ENCODE measurements at regions not wholly inside any gene's neighbourhood (a gene's known extent, or its start where the extent isn't known, plus 50 kb on each side); places are given as distances from the start of the nearest gene placed in this dataset.

DNA sequence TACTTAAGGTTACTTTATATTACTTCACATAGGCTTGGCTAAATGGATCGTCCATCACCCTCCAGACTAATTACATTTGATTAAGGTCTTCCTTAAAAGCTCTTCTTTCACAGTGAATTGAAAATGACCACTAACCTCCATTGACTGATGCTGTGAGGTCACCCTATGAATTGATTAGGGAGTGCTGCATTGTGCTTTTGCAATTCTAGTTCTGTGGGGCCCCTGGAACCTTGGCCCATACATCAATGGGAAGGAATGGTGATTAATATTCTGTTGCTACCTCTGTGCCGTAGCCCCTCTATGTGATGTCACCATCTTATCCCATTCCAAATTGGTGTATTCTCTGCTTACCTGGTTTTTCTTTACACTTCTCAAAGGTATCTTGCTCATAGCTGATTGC, 682.2 kb downstream of the SQOR start:
- DNase-seq (ENCODE audit: insufficient read length, low spot score) (no peak), FAIRE-seq (no peak)
- TF ChIP-seq, protein P1, sequence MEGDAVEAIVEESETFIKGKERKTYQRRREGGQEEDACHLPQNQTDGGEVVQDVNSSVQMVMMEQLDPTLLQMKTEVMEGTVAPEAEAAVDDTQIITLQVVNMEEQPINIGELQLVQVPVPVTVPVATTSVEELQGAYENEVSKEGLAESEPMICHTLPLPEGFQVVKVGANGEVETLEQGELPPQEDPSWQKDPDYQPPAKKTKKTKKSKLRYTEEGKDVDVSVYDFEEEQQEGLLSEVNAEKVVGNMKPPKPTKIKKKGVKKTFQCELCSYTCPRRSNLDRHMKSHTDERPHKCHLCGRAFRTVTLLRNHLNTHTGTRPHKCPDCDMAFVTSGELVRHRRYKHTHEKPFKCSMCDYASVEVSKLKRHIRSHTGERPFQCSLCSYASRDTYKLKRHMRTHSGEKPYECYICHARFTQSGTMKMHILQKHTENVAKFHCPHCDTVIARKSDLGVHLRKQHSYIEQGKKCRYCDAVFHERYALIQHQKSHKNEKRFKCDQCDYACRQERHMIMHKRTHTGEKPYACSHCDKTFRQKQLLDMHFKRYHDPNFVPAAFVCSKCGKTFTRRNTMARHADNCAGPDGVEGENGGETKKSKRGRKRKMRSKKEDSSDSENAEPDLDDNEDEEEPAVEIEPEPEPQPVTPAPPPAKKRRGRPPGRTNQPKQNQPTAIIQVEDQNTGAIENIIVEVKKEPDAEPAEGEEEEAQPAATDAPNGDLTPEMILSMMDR (IDR thresholded peaks at IDR 0.05; ENCODE audit: insufficient read depth, missing control alignments) = no peak

DNA sequence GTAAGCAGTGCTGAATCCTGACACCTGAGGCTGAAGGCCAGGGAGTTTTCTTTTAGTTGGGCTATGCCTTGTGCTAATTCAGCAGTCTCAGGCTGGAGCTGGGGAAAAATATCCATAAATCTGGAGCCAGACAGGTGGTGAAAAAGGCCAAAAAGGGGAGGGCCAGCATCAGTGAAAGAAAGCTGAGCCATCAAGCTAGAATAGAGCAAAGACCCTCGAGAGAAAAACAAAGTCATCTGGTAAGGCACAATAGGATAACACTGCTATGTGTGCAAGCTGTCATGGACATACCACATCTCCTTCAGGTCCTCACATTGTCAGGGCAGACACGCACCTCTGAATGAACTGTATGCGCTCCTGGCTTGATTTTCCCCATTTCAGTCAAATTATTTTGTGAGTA, 687.9 kb downstream of the SQOR start:
- TF ChIP-seq, protein P1 (IDR thresholded peaks at IDR 0.05; ENCODE audit: insufficient read depth, missing control alignments) = no peak
- FAIRE-seq (no peak), DNase-seq (ENCODE audit: insufficient read length, low spot score) (no peak)

DNA sequence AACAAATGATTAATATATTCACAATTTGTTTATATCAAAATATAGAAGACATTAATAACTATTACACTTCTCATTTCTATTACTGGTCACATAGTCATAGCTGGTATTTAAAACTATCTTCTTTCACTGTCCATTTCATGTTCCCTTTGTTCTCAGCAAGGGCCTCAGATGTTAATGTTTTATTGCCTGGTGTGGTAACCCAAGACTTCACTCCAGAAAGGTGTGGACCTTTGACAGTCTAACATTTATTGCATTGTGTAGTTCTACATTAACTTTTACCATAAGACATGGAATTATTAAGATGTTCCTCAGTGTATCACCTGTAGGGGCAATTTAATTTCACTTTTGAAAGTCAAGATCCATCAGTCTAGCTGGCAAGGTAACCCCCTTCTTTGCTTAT, 691.3 kb downstream of the SQOR start:
- TF ChIP-seq, protein P1 (IDR thresholded peaks at IDR 0.05; ENCODE audit: insufficient read depth, missing control alignments) = no peak
- no peak for DNase-seq (ENCODE audit: insufficient read length, low spot score)
- no peak for FAIRE-seq

DNA sequence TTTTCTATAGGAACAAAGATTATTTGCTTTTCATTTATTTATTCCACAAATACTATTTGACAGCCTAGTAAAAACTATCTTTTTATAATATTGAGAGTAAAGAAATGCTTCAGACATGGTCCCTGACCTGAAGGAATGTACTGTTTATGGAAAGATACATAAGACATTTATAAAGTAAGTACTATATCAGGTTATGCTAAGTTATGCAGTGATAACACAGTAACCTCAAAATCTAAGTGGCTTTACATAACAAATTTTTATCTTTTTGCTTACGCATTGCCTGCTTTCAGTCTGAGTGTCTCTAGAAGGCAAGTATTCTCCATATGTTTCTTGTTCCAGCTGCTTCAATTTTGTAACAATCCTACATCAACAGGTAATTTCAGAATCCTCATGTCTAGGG, 694.0 kb downstream of the SQOR start:
- DNase-seq (ENCODE audit: insufficient read length, low spot score) (no peak), FAIRE-seq (no peak)
- TF ChIP-seq, protein P1 (IDR thresholded peaks at IDR 0.05; ENCODE audit: insufficient read depth, missing control alignments) = no peak

DNA sequence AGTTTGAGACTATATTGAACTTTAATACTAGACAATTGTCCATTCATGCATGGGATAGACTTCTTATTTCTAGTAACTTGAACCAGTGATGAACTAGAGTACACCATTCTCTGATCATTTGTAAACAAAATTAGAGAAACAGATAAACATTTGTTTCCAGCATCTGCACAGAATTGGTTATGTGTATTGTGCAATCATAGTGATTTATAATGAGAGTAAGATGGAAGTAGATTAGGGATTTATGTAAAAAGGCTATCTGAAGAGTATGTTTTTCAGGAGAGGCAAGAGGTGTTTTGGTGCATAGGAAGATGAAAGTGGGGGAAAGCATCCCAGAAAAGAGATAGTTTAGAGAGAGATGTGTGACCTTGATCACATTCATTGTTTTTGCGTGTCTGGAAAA, 695.0 kb downstream of the SQOR start:
- DNase-seq (ENCODE audit: insufficient read length, low spot score) (no peak), FAIRE-seq (no peak)
- TF ChIP-seq, protein P1 (IDR thresholded peaks at IDR 0.05; ENCODE audit: insufficient read depth, missing control alignments) = no peak

DNA sequence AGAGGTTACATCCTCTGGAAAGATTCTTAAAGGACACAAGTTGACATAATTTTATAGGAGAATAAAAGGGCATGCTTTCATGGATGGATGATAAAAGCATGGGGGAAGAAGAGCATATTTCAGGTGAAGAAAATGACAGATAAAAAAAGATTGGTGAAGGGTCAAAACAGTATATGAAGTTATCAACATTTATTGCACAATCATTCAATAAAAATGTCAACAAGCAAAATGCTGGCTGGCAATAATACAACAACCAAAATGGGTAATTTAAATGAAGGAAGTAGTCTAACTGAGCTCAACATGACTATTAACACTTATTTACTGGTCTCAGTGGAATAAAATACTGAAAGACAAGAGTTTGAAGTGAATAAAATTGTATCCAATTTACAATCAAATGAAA, 696.7 kb downstream of the SQOR start:
- TF ChIP-seq, protein P1 (IDR thresholded peaks at IDR 0.05; ENCODE audit: insufficient read depth, missing control alignments) = no peak
- DNase-seq (ENCODE audit: insufficient read length, low spot score) (no peak), FAIRE-seq (no peak)

DNA sequence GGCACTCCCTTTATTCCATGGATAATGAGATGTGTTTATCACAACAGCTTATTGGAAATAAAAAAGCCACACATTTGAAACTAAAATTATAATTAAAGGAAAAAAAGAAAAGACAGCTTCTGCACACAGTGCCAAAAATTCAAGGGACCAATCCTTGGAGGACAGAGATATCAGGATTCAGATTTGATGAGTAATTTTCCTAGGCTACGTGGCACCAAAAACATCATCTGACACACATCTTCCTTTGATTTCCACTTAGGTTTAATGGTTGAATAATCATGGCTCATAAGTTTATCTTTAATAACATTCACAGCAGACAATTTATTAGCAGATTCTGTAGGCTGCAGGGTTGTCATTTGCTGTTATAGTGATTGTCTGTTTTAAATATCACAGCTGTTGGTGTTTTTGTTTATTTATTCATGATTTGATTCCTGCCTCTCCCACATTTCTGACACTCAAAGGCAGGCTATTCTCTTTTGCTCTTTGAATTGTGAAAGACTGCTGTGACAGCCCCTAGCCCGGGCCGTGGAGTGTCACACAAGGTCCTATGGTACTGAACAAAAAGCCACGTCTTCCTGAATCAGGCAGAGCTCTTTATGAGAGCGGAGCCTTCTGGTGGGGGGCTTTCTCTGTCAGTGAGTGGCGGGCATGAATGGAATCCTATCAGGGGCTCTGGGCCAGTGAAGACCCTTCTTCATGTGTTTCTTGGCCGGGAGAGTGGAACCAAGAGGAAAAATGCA, 708.5 kb downstream of the SQOR start:
- FAIRE-seq (no peak), DNase-seq (ENCODE audit: insufficient read length, low spot score) (no peak)
- TF ChIP-seq, protein P1 (IDR thresholded peaks at IDR 0.05; ENCODE audit: insufficient read depth, missing control alignments) = no peak

All from D721Med (cell line).